ENCODE measurements at regions not wholly inside any gene's neighbourhood (a gene's known extent, or its start where the extent isn't known, plus 50 kb on each side); places are given as distances from the start of the nearest gene placed in this dataset.

GRCh38 chr13:47598340-47598911, 402.6 kb downstream of the SUCLA2 start:
- DNase-seq: peak in 1 of 2 experiments; percentile 12

- DNase-seq: no peak
Measured at GRCh38 chr13:47594833-47595232, 406.2 kb downstream of the SUCLA2 start.

- DNase-seq: no peak
Measured at GRCh38 chr13:47592256-47592655, 408.8 kb downstream of the SUCLA2 start.

- DNase-seq: no peak
Measured at GRCh38 chr13:47588676-47589075, 412.4 kb downstream of the SUCLA2 start.

GRCh38 chr13:47572375-47572774, 428.7 kb downstream of the SUCLA2 start:
- DNase-seq: no peak

- DNase-seq: no peak
Measured at GRCh38 chr13:47564041-47564440, 437.0 kb downstream of the SUCLA2 start.

GRCh38 chr13:47556703-47557102, 444.4 kb downstream of the SUCLA2 start:
- DNase-seq: no peak

GRCh38 chr13:47555235-47555634, 445.8 kb downstream of the SUCLA2 start:
- DNase-seq: no peak

- no peak for DNase-seq
Measured at GRCh38 chr13:47553329-47553977, 447.6 kb downstream of the SUCLA2 start.

GRCh38 chr13:47549219-47549752, 451.8 kb downstream of the SUCLA2 start:
- no peak for DNase-seq

GRCh38 chr13:47548294-47548840, 452.7 kb downstream of the SUCLA2 start:
- no peak for DNase-seq

- no peak for DNase-seq
Measured at GRCh38 chr13:47546391-47547225, 454.5 kb downstream of the SUCLA2 start.

- no peak for DNase-seq
Measured at GRCh38 chr13:47545201-47546024, 455.7 kb downstream of the SUCLA2 start.

GRCh38 chr13:47539317-47539716, 461.8 kb downstream of the SUCLA2 start:
- DNase-seq: no peak

GRCh38 chr13:47523771-47524170, 477.3 kb downstream of the SUCLA2 start:
- DNase-seq: no peak

- no peak for DNase-seq
Measured at GRCh38 chr13:47521890-47522487, 479.1 kb downstream of the SUCLA2 start.

GRCh38 chr13:47519626-47520025, 481.4 kb downstream of the SUCLA2 start:
- no peak for DNase-seq

- DNase-seq: no peak
Measured at GRCh38 chr13:47518530-47518929, 482.5 kb downstream of the SUCLA2 start.

GRCh38 chr13:47511647-47512046, 489.4 kb downstream of the SUCLA2 start:
- DNase-seq: no peak

- no peak for DNase-seq
Measured at GRCh38 chr13:47508527-47509228, 492.4 kb downstream of the SUCLA2 start.

GRCh38 chr13:47503475-47503874, 497.6 kb downstream of the SUCLA2 start:
- DNase-seq: no peak

Data from SW 1271 (cell line).